Choroid plexus epithelial cell (primary cell): ENCODE measurements at regions not wholly inside any gene's neighbourhood (a gene's known extent, or its start where the extent isn't known, plus 50 kb on each side); places are given as distances from the start of the nearest gene placed in this dataset.
A peak's percentile ranks its signal among the peaks of the same experiment; 100 is the strongest.
"Not testable (repeated sequence)": the region's sequence is repeated elsewhere in the genome, so short reads cannot be mapped to it uniquely, and the experiment has no call there.

Experiments used
- DNase-seq: peaks from one replicate; pipeline ENCODE4 v3.0.0-alpha.2; 2010; ENCODE audit warnings: low read depth
- H3K4me3 ChIP-seq: 2 replicates; pipeline ENCODE4 v1.5.1; 2011; ENCODE audit warnings: low read depth, mild to moderate bottlenecking, control low read depth, low read length, moderate library complexity
- TF ChIP-seq, protein P1 (sequence below): conservative IDR thresholded peaks from 2 replicates; pipeline ENCODE4 v1.5.1; 2011; ENCODE audit warnings: low read depth, mild to moderate bottlenecking, control low read depth, inconsistent platforms, low read length, moderate library complexity

DNA sequence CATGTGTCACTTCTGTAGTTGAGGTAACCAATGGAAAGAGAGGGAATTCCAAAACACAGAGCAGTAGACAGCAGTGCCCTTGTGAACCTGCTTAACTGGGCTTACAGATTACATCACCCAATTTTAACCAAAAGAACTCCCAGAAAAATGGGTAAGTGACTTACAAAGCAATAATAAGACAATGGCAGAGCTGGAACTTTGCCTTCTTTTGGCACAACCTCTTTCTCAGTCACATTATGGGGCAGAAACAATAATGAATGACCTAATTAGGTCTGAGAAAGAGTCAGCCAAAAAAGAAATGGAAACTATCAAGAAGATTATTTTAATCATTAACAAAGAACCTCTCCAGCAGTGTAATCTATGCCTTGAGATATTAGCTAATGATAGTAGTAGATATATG lies 146.5 kb downstream of the SPATA31D1 start:
- DNase-seq, result no peak
- H3K4me3 ChIP-seq, result no peak overlapping the region
- TF ChIP-seq, protein P1, sequence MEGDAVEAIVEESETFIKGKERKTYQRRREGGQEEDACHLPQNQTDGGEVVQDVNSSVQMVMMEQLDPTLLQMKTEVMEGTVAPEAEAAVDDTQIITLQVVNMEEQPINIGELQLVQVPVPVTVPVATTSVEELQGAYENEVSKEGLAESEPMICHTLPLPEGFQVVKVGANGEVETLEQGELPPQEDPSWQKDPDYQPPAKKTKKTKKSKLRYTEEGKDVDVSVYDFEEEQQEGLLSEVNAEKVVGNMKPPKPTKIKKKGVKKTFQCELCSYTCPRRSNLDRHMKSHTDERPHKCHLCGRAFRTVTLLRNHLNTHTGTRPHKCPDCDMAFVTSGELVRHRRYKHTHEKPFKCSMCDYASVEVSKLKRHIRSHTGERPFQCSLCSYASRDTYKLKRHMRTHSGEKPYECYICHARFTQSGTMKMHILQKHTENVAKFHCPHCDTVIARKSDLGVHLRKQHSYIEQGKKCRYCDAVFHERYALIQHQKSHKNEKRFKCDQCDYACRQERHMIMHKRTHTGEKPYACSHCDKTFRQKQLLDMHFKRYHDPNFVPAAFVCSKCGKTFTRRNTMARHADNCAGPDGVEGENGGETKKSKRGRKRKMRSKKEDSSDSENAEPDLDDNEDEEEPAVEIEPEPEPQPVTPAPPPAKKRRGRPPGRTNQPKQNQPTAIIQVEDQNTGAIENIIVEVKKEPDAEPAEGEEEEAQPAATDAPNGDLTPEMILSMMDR, result no peak

DNA sequence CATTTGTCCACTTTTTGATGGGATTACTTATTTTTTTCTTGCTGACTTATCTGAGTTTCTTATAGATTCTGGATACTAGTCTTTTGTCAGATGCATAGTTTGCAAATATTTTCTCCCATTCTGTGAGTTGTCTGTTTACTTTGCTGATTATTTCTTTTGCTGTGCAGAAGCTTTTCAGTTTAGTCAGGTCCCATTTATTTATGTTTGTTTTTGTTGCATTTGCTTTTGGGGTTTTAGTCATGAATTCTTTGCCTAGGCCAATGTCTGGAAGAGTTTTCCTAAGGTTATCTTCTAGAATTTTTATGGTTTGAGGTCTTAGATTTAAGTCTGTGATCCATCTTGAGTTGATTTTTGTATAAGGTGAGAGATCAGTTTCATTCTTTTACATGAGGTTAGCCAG lies 149.5 kb downstream of the SPATA31D1 start:
- DNase-seq, H3K4me3 ChIP-seq: not testable (repeated sequence)

DNA sequence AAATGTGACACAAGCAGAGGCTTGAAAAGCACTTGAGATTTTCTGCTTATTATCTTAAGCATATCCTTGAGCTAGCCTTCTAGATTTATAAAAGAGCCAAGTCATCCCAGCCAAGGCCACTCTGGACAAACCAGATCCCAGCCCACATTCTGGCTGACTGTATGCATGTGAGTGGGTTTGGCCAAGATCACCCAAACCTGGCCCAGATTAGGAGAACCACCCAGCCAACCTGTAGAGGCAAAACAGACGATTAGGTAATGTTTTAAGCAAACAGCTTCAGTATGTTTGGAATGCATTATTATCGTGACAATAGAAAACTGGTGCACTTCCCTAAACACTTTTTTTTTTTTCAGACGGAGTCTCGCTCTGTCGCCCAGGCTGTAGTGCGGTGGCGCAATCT lies 151.9 kb downstream of the SPATA31D1 start:
- TF ChIP-seq, protein P1, result no peak
- no peak for DNase-seq
- no peak overlapping the region for H3K4me3 ChIP-seq

DNA sequence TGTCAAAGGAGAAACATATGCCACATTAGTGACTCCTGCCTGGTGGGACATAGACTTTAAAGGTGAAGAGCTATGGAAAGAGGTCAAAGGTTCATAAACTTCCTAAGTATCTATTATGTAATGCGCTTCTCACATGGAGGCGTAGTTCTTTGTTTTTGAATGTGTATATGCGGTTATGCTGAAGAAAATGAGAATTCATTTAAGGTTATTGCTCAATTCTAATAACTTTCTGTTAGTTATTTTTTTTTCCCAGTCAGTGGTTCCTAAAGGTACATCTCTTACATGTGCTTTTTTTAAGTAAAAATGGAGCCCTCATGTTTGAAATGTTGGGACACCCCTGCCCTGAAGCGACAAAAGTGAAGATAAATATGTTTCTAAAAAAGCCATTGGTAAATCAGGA lies 156.2 kb downstream of the SPATA31D1 start:
- no peak overlapping the region for H3K4me3 ChIP-seq
- TF ChIP-seq, protein P1, result no peak
- DNase-seq, result no peak

DNA sequence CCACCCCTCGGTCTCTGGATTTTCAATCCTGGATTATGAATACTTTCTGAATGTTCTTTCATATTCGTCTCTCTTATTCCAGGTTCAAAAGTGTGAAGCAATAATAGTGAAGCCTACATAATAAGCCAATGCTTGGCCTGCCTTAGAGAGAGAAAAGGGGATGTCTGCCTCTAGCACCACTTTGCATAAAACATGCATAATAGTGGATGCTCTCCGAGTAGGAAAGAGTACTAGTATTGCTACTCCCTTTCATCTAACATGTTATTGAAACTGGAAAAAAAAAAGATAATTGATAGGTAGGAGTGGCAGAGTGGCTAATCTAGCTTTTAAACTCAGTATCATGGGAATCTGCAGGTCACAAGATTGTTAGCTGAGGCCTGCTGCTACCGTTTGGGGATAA lies 158.1 kb downstream of the SPATA31D1 start:
- DNase-seq, result no peak
- TF ChIP-seq, protein P1, result no peak
- H3K4me3 ChIP-seq, result no peak overlapping the region

DNA sequence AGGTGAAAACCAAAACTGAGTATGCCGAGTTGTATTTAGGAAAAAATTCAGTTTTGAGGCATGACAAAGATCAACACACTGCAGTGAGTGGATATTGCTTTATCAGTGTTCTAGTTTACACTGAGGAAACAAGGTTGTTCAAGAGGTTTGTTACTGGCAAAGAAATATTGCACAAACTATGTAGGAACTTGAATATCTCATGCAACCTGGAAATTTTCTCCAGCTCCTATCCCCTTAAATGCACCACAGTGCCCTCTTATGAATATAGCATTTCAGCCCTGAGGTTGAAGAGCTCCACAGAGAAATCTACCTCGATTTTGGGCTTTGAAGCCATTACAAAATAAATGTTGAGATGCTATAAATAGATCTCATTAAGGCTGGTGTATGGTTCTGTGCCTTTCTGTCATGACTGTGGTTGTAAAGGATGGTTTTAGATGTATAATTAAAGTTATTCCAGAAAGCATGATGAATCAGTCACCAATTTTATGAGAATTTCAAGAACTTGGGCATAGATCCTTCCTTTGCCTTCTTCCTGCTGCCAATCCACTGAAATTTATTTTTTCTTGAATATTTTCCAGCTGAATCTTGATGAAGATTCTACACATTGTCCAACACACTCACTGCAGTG lies 159.3 kb downstream of the SPATA31D1 start:
- TF ChIP-seq, protein P1, result no peak
- no peak overlapping the region for H3K4me3 ChIP-seq
- DNase-seq, result no peak

DNA sequence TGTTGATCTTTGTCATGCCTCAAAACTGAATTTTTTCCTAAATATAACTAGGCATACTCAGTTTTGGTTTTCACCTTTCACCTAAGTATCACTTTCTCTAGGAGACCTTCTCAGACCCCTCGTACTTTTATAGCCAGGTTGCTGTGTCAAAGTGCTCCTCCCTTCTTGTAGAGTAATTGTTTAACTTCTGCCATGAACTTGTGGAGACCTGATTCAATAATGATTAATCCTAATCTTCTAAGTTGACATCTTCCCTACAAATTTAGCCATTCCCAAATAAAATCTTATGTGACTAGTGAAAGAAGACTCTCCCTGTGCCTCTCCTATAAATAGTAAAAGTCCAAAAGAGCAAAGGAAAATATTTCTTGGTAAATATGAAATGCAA lies 159.8 kb downstream of the SPATA31D1 start:
- TF ChIP-seq, protein P1, result no peak
- DNase-seq, result no peak
- H3K4me3 ChIP-seq, result no peak overlapping the region

DNA sequence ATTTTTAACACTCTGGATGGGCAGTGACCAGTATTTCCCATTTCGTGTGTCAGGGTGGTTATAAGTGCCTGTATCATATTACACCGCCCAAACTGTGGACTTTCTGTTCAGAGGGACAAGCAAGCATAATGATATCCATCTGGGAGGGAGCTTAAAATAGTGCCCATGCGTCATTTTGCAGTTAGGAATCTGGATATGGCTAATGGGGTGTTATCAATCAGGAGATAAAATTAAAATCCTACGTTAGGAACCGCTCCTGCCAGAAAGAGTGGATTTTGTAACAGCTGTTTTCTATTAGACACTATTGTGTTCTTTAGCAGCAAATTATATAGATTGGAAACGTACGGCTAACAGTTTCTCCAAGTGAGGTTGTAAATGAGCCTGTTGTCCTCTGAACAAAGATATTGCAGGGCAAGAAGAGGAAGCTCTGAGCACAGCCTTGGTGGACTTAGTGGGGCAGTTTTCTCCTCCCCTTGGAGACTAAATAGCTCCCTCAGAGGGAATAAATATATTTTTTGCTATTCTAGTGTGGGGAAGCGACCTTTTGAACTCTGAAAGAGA lies 160.4 kb downstream of the SPATA31D1 start:
- TF ChIP-seq, protein P1, result no peak
- peak; percentile 54 for DNase-seq
- H3K4me3 ChIP-seq, result no peak overlapping the region
